HEK293T (cell line): ENCODE measurements at regions not wholly inside any gene's neighbourhood (a gene's known extent, or its start where the extent isn't known, plus 50 kb on each side); places are given as distances from the start of the nearest gene placed in this dataset.
"Not testable (repeated sequence)": the region's sequence is repeated elsewhere in the genome, so short reads cannot be mapped to it uniquely, and the experiment has no call there.

ENCODE experiments used
- CTCF ChIA-PET: fragments of 350-600 bp; formaldehyde crosslinking; extraction: SDS; loops from one replicate; lab custom pipeline; 2021; ENCODE audit warnings: antibody characterized with exemption, inconsistent platforms; lab: Yijun Ruan, JAX
- POLR2A ChIA-PET: fragments of 350-600 bp; formaldehyde crosslinking; extraction: SDS; loops from one replicate; lab custom pipeline; 2020; ENCODE audit warnings: antibody characterized with exemption, inconsistent platforms; lab: Yijun Ruan, JAX
- DNase-seq: peaks from one replicate; pipeline ENCODE4 v3.0.0; 2012; ENCODE audit warnings: mixed read lengths; ENCODE audit errors: extremely low spot score
- ARNT ChIP-seq: fragments of 450-650 bp; IDR thresholded peaks from 2 replicates; pipeline ENCODE4 v1.6.1; 2017; ENCODE audit warnings: mild to moderate bottlenecking
- BHLHE40 ChIP-seq: fragments of 450-650 bp; IDR thresholded peaks from 2 replicates; pipeline ENCODE4 v1.6.1; 2016; ENCODE audit warnings: mild to moderate bottlenecking, moderate library complexity, borderline replicate concordance
- CTBP1 ChIP-seq: fragments of 450-650 bp; IDR thresholded peaks from 2 replicates; pipeline ENCODE4 v1.6.1; 2016; ENCODE audit warnings: borderline replicate concordance
- ELF4 ChIP-seq: fragments of 450-650 bp; IDR thresholded peaks from 2 replicates; pipeline ENCODE4 v1.6.1; 2017; ENCODE audit warnings: antibody characterized with exemption
- FOXA1 ChIP-seq: fragments of 450-650 bp; IDR thresholded peaks from 2 replicates; pipeline ENCODE4 v1.6.1; 2016; ENCODE audit warnings: mild to moderate bottlenecking
- FOXK2 ChIP-seq: fragments of 450-650 bp; IDR thresholded peaks from 2 replicates; pipeline ENCODE4 v1.6.1; 2016; ENCODE audit warnings: mild to moderate bottlenecking
- FOXM1 ChIP-seq: fragments of 450-650 bp; IDR thresholded peaks from 2 replicates; pipeline ENCODE4 v1.6.1; 2017; ENCODE audit warnings: mild to moderate bottlenecking, borderline replicate concordance
- HDGF ChIP-seq: fragments of 450-650 bp; IDR thresholded peaks from 2 replicates; pipeline ENCODE4 v1.6.1; 2017; ENCODE audit warnings: antibody characterized with exemption, borderline replicate concordance
- L3MBTL2 ChIP-seq: fragments of 450-650 bp; conservative IDR thresholded peaks from 2 replicates; pipeline ENCODE4 v1.6.1; 2016; ENCODE audit warnings: mild to moderate bottlenecking
- LEF1 ChIP-seq: fragments of 450-650 bp; IDR thresholded peaks from 2 replicates; pipeline ENCODE4 v1.6.1; 2017; ENCODE audit warnings: mild to moderate bottlenecking, borderline replicate concordance
- NFRKB ChIP-seq: fragments of 450-650 bp; IDR thresholded peaks from 2 replicates; pipeline ENCODE4 v1.6.1; 2016; ENCODE audit warnings: mild to moderate bottlenecking, moderate library complexity
- SP1 ChIP-seq: fragments of 450-650 bp; IDR thresholded peaks from 2 replicates; pipeline ENCODE4 v1.6.1; 2017
- SUZ12 ChIP-seq: fragments of 450-650 bp; IDR thresholded peaks from 2 replicates; pipeline ENCODE4 v1.6.1; 2016; ENCODE audit warnings: mild to moderate bottlenecking
- TARDBP ChIP-seq: fragments of 450-650 bp; IDR thresholded peaks from 2 replicates; pipeline ENCODE4 v1.6.1; 2016
- ZNF384 ChIP-seq: fragments of 450-650 bp; IDR thresholded peaks from 2 replicates; pipeline ENCODE4 v1.6.1; 2016
- TF ChIP-seq, protein P1 (sequence below): fragments of 450-650 bp; IDR thresholded peaks from 2 replicates; pipeline ENCODE4 v1.6.1; 2016

DNA sequence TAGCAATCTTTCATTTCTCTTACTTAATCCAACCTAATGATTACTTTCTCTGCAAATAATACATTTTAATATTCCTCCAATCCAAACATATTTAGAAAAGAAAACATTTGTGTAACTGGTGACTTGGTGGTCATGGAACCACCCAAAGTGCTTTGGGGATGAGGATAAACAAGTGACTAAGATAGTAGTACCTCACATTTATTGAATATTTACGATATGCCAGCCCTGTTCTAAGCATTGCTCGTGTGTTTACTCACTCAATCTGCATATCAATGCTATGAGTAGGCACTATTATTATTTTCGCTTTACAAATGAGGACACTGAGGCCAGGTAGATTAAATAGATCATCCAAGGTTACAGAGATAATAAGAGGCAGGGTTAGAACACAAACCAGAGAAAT lies 189.5 kb downstream of the SHOX2 start:
- POLR2A ChIA-PET = no interaction called here
- CTCF ChIA-PET = no interaction called here
- no peak for TF ChIP-seq CTBP1
- TF ChIP-seq TARDBP = no peak
- no peak for TF ChIP-seq SP1
- TF ChIP-seq ARNT = no peak
- no peak for TF ChIP-seq HDGF
- no peak for TF ChIP-seq FOXM1
- no peak for TF ChIP-seq SUZ12
- TF ChIP-seq, protein P1, sequence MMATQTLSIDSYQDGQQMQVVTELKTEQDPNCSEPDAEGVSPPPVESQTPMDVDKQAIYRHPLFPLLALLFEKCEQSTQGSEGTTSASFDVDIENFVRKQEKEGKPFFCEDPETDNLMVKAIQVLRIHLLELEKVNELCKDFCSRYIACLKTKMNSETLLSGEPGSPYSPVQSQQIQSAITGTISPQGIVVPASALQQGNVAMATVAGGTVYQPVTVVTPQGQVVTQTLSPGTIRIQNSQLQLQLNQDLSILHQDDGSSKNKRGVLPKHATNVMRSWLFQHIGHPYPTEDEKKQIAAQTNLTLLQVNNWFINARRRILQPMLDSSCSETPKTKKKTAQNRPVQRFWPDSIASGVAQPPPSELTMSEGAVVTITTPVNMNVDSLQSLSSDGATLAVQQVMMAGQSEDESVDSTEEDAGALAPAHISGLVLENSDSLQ = no peak
- TF ChIP-seq L3MBTL2 = no peak
- TF ChIP-seq LEF1 = no peak
- DNase-seq = no peak

GRCh38 chr3:157914882-157915281 lies 191.3 kb downstream of the SHOX2 start:
- CTCF ChIA-PET = no interaction called here
- TF ChIP-seq L3MBTL2 (peak; percentile 39; the same call in 1 of the 2 replicates), ARNT (no peak)
- TF ChIP-seq, protein P1 = no peak
- peak; percentile 36 for DNase-seq
- POLR2A ChIA-PET = no interaction called here

GRCh38 chr3:157913741-157914150 lies 192.5 kb downstream of the SHOX2 start:
- TF ChIP-seq FOXM1 = peak; percentile 59; the same call in 1 of the 2 replicates
- TF ChIP-seq CTBP1 = peak; percentile 85; the same call in 1 of the 2 replicates
- peak; percentile 60; the same call in 1 of the 2 replicates for TF ChIP-seq ZNF384
- TF ChIP-seq, protein P1 = peak; percentile 95
- no peak for TF ChIP-seq L3MBTL2
- TF ChIP-seq ARNT = peak; percentile 74
- no peak for TF ChIP-seq NFRKB
- DNase-seq = peak; percentile 50
- ChIA-PET CTCF (no interaction called here), POLR2A (no interaction called here)

- DNase-seq = no peak
- ChIA-PET POLR2A (interaction anchor here (0.7 kb wide), 1 partner anchor 192 kb away, joined by 3 read pairs; no protein-coding TSS in a partner anchor), CTCF (no interaction called here)
- TF ChIP-seq L3MBTL2 = no peak
- no peak for TF ChIP-seq TARDBP
- TF ChIP-seq FOXK2 = no peak
- TF ChIP-seq ELF4 = no peak
- no peak for TF ChIP-seq BHLHE40
- no peak for TF ChIP-seq ZNF384
Measured at GRCh38 chr3:157912514-157913451, 193.4 kb downstream of the SHOX2 start.

DNA sequence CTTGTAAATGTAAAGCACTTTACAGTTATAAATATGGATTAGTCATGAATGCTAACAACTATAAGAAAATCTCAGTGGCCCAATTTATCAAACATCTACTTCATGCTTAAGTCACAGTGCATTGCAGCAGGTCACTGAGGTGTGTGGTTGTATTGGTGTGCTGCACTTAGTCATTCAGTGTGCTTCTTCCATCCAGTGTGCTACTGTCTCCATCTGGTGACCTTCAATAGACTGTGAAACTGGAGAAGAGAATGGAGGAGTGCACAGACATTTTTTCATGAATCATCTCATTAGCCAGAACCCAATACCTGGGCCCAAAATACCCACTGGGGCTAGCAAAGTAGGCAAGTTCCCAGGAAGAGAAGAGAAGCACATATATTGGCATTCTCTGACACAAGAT lies 199.6 kb downstream of the SHOX2 start:
- TF ChIP-seq FOXM1 (no peak), FOXA1 (no peak), HDGF (no peak), L3MBTL2 (no peak), ZNF384 (no peak), SUZ12 (no peak), BHLHE40 (no peak), CTBP1 (no peak), SP1 (no peak), TARDBP (no peak), ELF4 (no peak), ARNT (no peak), LEF1 (no peak)
- TF ChIP-seq, protein P1 = no peak
- no peak for DNase-seq
- ChIA-PET POLR2A (no interaction called here), CTCF (no interaction called here)

DNA sequence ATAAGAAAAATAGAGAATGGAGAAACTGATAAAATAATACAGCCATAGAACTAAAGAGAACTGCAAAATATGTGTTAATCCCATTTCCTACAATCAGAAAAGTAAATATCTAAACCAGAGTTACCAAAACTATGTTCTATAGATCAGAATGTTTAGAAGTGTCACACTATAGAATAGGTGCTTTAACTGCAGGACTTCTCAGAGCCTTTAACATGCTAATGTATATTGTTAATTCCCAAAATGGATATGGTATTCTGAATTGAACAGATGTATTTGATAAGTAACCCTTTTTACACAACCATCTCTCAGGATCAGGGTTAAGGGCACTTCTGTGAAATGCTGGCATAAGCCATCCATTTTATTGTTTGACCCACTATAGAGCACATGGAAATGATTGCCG lies 200.3 kb downstream of the SHOX2 start:
- ChIA-PET POLR2A (no interaction called here), CTCF (no interaction called here)
- no peak for TF ChIP-seq ZNF384
- TF ChIP-seq, protein P1 = no peak
- TF ChIP-seq LEF1 = no peak
- TF ChIP-seq SUZ12 = no peak
- no peak for TF ChIP-seq FOXM1
- TF ChIP-seq ARNT = no peak
- no peak for TF ChIP-seq HDGF
- no peak for TF ChIP-seq NFRKB
- TF ChIP-seq L3MBTL2 = no peak
- TF ChIP-seq TARDBP = no peak
- DNase-seq = no peak

- POLR2A ChIA-PET, CTCF ChIA-PET, DNase-seq: not testable (repeated sequence)
Measured at GRCh38 chr3:157902680-157903079, 203.5 kb downstream of the SHOX2 start.
